ENCODE measurements at regions not wholly inside any gene's neighbourhood (a gene's known extent, or its start where the extent isn't known, plus 50 kb on each side); places are given as distances from the start of the nearest gene placed in this dataset.

- DNase-seq (ENCODE audit: low spot score), result no peak
- H3K27ac ChIP-seq (ENCODE audit: low read depth, low read length, poor library complexity, severe bottlenecking), result no peak overlapping the region
Measured at GRCh38 chr1:67892476-67893125, 59.3 kb upstream of the GNG12 start.

GRCh38 chr1:67890857-67891256, 57.6 kb upstream of the GNG12 start:
- intact Hi-C loops (cut with micrococcal nuclease; ENCODE audit: unreplicated experiment), result no loop called here
- CTCF ChIA-PET, result no interaction called here
- BruUV-seq (replicated peaks), result no TSS peak

More at GRCh38 chr1:67892476-67893125, 59.3 kb upstream of the GNG12 start:
- BruUV-seq (replicated peaks), result no TSS peak
- POLR2A ChIA-PET (ENCODE audit: low non-redundant PET), result no interaction called here
- no peaks in the 10 kb centered on the region for H3K9me3 ChIP-seq (ENCODE audit: low read depth, low read length, poor library complexity, severe bottlenecking)
- intact Hi-C loops (cut with micrococcal nuclease; ENCODE audit: unreplicated experiment), result no loop called here
- CTCF ChIA-PET, result no interaction called here
- no peak overlapping the region for H3K4me3 ChIP-seq (ENCODE audit: low read depth, low read length, poor library complexity, severe bottlenecking)
- H3K27me3 ChIP-seq (replicated peaks; ENCODE audit: insufficient read depth, low read depth, low read length, poor library complexity), result no peaks in the 10 kb centered on the region
- TF ChIP-seq EZH2 (IDR thresholded peaks at IDR 0.05; ENCODE audit: borderline replicate concordance, low read depth, low read length, poor library complexity, severe bottlenecking), result no peak
- TF ChIP-seq CTCF (conservative IDR thresholded peaks at IDR 0.05; ENCODE audit: low read depth, low read length), result no peak
- peaks cover 7% of the 10 kb centered on the region for H3K4me1 ChIP-seq (ENCODE audit: insufficient read depth, low read length, poor library complexity, severe bottlenecking)
- no peaks in the 10 kb centered on the region for H3K36me3 ChIP-seq (ENCODE audit: insufficient read depth, low read length, poor library complexity, severe bottlenecking)

GRCh38 chr1:67889953-67890567, 56.8 kb upstream of the GNG12 start:
- H3K4me1 ChIP-seq (ENCODE audit: insufficient read depth, low read length, poor library complexity, severe bottlenecking), result peaks cover 7% of the 10 kb centered on the region
- ChIA-PET CTCF (no interaction called here), POLR2A (ENCODE audit: low non-redundant PET) (no interaction called here)
- intact Hi-C loops (cut with micrococcal nuclease; ENCODE audit: unreplicated experiment), result no loop called here
- no peak overlapping the region for H3K27ac ChIP-seq (ENCODE audit: low read depth, low read length, poor library complexity, severe bottlenecking)
- no peak for TF ChIP-seq CTCF (conservative IDR thresholded peaks at IDR 0.05; ENCODE audit: low read depth, low read length)
- peak; percentile 41 for DNase-seq (ENCODE audit: low spot score)
- H3K27me3 ChIP-seq (replicated peaks; ENCODE audit: insufficient read depth, low read depth, low read length, poor library complexity), result no peaks in the 10 kb centered on the region
- BruUV-seq (replicated peaks), result no TSS peak
- no peaks in the 10 kb centered on the region for H3K9me3 ChIP-seq (ENCODE audit: low read depth, low read length, poor library complexity, severe bottlenecking)
- H3K4me3 ChIP-seq (ENCODE audit: low read depth, low read length, poor library complexity, severe bottlenecking), result no peak overlapping the region
- H3K36me3 ChIP-seq (ENCODE audit: insufficient read depth, low read length, poor library complexity, severe bottlenecking), result no peaks in the 10 kb centered on the region

More at GRCh38 chr1:67890857-67891256, 57.6 kb upstream of the GNG12 start:
- Histone ChIP-seq H3K36me3 (ENCODE audit: insufficient read depth, low read length, poor library complexity, severe bottlenecking) (no peaks in the 10 kb centered on the region), H3K9me3 (ENCODE audit: low read depth, low read length, poor library complexity, severe bottlenecking) (no peaks in the 10 kb centered on the region), H3K27me3 (replicated peaks; ENCODE audit: insufficient read depth, low read depth, low read length, poor library complexity) (no peaks in the 10 kb centered on the region), H3K4me1 (ENCODE audit: insufficient read depth, low read length, poor library complexity, severe bottlenecking) (peaks cover 7% of the 10 kb centered on the region), H3K27ac (ENCODE audit: low read depth, low read length, poor library complexity, severe bottlenecking) (no peak overlapping the region), H3K4me3 (ENCODE audit: low read depth, low read length, poor library complexity, severe bottlenecking) (no peak overlapping the region)
- no peak for DNase-seq (ENCODE audit: low spot score)
- POLR2A ChIA-PET (ENCODE audit: low non-redundant PET), result no interaction called here
- TF ChIP-seq EZH2 (IDR thresholded peaks at IDR 0.05; ENCODE audit: borderline replicate concordance, low read depth, low read length, poor library complexity, severe bottlenecking), result no peak
- no peak for TF ChIP-seq CTCF (conservative IDR thresholded peaks at IDR 0.05; ENCODE audit: low read depth, low read length)
